Left lung (tissue), 4 donors: ENCODE measurements at regions not wholly inside any gene's neighbourhood (a gene's known extent, or its start where the extent isn't known, plus 50 kb on each side); places are given as distances from the start of the nearest gene placed in this dataset.

ENCODE experiments used
- ATAC-seq: fragments of 200-7000 bp; cut with Tn5 transposase; one replicate; pipeline ENCODE4 v1.9.1; 2020; ENCODE audit warnings: moderate library complexity
- DNase-seq, 4 donors: peaks; one replicate each; pipeline ENCODE4 v3.0.0-alpha.2; 2013 to 2020
- H3K27ac ChIP-seq, 2 donors: fragments of 200-600 bp; sonication (generic) in 1 of 2; one replicate each; pipeline versions ENCODE4 v1.5.0 to v1.8.0; 2020 to 2021
- H3K27me3 ChIP-seq, 2 donors: fragments of 200-600 bp; sonication (generic) in 1 of 2; one replicate each; pipeline versions ENCODE4 v1.5.0 to v1.8.0; 2020 to 2021
- H3K36me3 ChIP-seq, 2 donors: fragments of 200-600 bp; sonication (generic) in 1 of 2; one replicate each; pipeline versions ENCODE4 v1.5.0 to v1.8.0; 2020 to 2021
- H3K4me1 ChIP-seq, 2 donors: fragments of 200-600 bp; one replicate each; pipeline ENCODE4 v1.8.0; 2021
- H3K4me3 ChIP-seq, 2 donors: fragments of 200-600 bp; sonication (generic) in 1 of 2; one replicate each; pipeline versions ENCODE4 v1.5.0 to v1.8.0; 2020 to 2021; ENCODE audit warnings: mild to moderate bottlenecking in 1 of 2
- H3K9me3 ChIP-seq, 2 donors: fragments of 200-600 bp; sonication (generic) in 1 of 2; one replicate each; pipeline versions ENCODE4 v1.5.0 to v1.8.0; 2020 to 2021
- CTCF ChIP-seq, 2 donors: fragments of 200-600 bp; sonication (generic) in 1 of 2; IDR thresholded peaks; one replicate each; pipeline versions ENCODE4 v1.5.0 to v1.8.0; 2021; ENCODE audit warnings: antibody characterized with exemption in 2 of 2
- intact Hi-C, 2 donors: fragments of 100-400 bp; cut with DNase I; formaldehyde crosslinking; loops; one replicate each; pipeline versions ENCODE4 v1.11.2 to v1.14.2; 2022
- donor health status: DM: no; HTN: yes; CAD: no.
- donor health status: DM: no; HTN: no; CAD: no.

GRCh38 chr4:124151031-124151430, 561.5 kb downstream of the ANKRD50 start:
- Histone ChIP-seq H3K27ac (no peak overlapping the region), H3K4me3 (no peak overlapping the region), H3K36me3 (no peaks in the 10 kb centered on the region), H3K9me3 (no peaks in the 10 kb centered on the region), H3K27me3 (no peaks in the 10 kb centered on the region), H3K4me1 (no peaks in the 10 kb centered on the region)
- DNase-seq = no peak
- intact Hi-C loops = no loop called here
- ATAC-seq = no peak
- no peak for TF ChIP-seq CTCF (IDR thresholded peaks at IDR 0.05)

- DNase-seq (no peak), ATAC-seq (no peak)
- Histone ChIP-seq H3K9me3 (no peaks in the 10 kb centered on the region), H3K27ac (no peak overlapping the region), H3K4me1 (no peaks in the 10 kb centered on the region), H3K36me3 (no peaks in the 10 kb centered on the region), H3K4me3 (no peak overlapping the region), H3K27me3 (no peaks in the 10 kb centered on the region)
- TF ChIP-seq CTCF (IDR thresholded peaks at IDR 0.05) = no peak
- intact Hi-C loops = no loop called here
These were observed 560.4 kb downstream of the ANKRD50 start for GRCh38 chr4:124152132-124152531.

DNA sequence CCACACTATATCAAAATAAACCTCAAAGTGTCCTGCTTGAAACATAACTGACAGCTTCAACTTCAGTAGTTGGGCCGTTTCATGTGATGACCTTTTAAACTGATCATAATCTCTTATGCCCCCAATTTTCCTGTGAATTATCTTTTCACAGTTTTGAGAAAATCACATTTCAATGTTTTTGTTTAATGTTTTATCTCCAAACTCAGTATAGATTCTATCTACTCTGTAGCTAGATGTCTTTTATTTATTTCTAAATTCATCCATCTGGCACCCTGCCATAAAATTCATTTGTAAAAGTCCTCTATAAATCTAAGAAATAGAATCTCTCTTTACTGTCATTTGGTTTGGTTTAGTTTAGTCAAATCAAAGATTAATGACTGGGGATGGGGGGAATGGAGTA, 557.3 kb downstream of the ANKRD50 start:
- ATAC-seq (no peak), DNase-seq (no peak)
- H3K27ac ChIP-seq = no peak overlapping the region
- H3K36me3 ChIP-seq = no peaks in the 10 kb centered on the region
- H3K9me3 ChIP-seq = no peaks in the 10 kb centered on the region
- intact Hi-C loops = no loop called here
- H3K27me3 ChIP-seq = no peaks in the 10 kb centered on the region
- H3K4me1 ChIP-seq = no peaks in the 10 kb centered on the region
- no peak overlapping the region for H3K4me3 ChIP-seq
- TF ChIP-seq CTCF (IDR thresholded peaks at IDR 0.05) = no peak

GRCh38 chr4:124157396-124158083, 555.0 kb downstream of the ANKRD50 start:
- no peaks in the 10 kb centered on the region for H3K4me1 ChIP-seq
- H3K27me3 ChIP-seq = no peaks in the 10 kb centered on the region
- no peaks in the 10 kb centered on the region for H3K36me3 ChIP-seq
- H3K4me3 ChIP-seq = no peak overlapping the region
- intact Hi-C loops = no loop called here
- no peaks in the 10 kb centered on the region for H3K9me3 ChIP-seq
- ATAC-seq (no peak), DNase-seq (no peak)
- TF ChIP-seq CTCF (IDR thresholded peaks at IDR 0.05) = no peak
- no peak overlapping the region for H3K27ac ChIP-seq

DNA sequence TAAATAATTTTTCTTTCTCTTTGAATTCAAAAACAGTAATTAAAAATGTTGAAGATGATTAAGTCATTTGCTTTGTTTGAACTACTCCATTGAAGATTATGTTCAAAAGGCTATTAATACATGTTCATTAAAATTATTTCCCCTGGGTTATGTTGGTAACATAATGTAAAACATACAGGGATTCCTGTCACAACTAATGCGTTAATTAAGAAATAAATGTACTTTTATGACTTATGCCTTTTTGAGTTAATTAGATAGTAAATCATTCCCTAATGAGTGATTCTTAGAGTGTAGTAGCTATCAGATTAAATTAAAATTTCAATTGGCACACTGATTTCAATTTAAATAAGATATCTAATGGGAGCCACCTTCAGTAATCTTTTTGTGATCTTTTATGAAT, 549.1 kb downstream of the ANKRD50 start:
- no peaks in the 10 kb centered on the region for H3K36me3 ChIP-seq
- DNase-seq = no peak
- no peak for ATAC-seq
- H3K9me3 ChIP-seq = peaks cover 0 to 5% of the 10 kb centered on the region in 2 donors
- no peak for TF ChIP-seq CTCF (IDR thresholded peaks at IDR 0.05)
- H3K27ac ChIP-seq = no peak overlapping the region
- intact Hi-C loops = no loop called here
- H3K4me3 ChIP-seq = no peak overlapping the region
- no peaks in the 10 kb centered on the region for H3K4me1 ChIP-seq
- no peaks in the 10 kb centered on the region for H3K27me3 ChIP-seq
